Kidney (tissue), 13 donors: ENCODE measurements at regions not wholly inside any gene's neighbourhood (a gene's known extent, or its start where the extent isn't known, plus 50 kb on each side); places are given as distances from the start of the nearest gene placed in this dataset.

ENCODE experiments used
- DNase-seq, 5 donors: peaks; one replicate each; pipeline ENCODE4 v3.0.0-alpha.2; 2013 to 2020
- FAIRE-seq: peaks from 2 replicates; lab custom pipeline; 2012; peaks lifted over from hg19 to GRCh38; lab: Jason Lieb, UNC
- H3K27ac ChIP-seq, 2 donors: one replicate each; pipeline ENCODE4 v1.7.0; 2013; ENCODE audit warnings: low read depth in 2 of 2, low read length in 2 of 2, inconsistent platforms in 1 of 2
- H3K27me3 ChIP-seq: one replicate; pipeline ENCODE4 v1.7.1; 2013; ENCODE audit warnings: low read length, inconsistent platforms; ENCODE audit not compliant: control insufficient read depth, insufficient read depth
- H3K36me3 ChIP-seq, 3 donors: one replicate each; pipeline versions ENCODE4 v1.7.0 to v1.7.1; 2013; ENCODE audit warnings: low read length in 3 of 3, control low read depth in 1 of 3, inconsistent platforms in 1 of 3; ENCODE audit not compliant: insufficient read depth in 3 of 3, control insufficient read depth in 2 of 3
- H3K4me1 ChIP-seq, 3 donors: one replicate each; pipeline versions ENCODE4 v1.7.0 to v1.7.1; 2013; ENCODE audit warnings: low read length in 3 of 3, inconsistent platforms in 1 of 3, low read depth in 1 of 3; ENCODE audit not compliant: control insufficient read depth in 2 of 3, insufficient read depth in 2 of 3
- H3K4me3 ChIP-seq, 3 donors: one replicate each; pipeline versions ENCODE4 v1.7.0 to v1.8.1; 2013; ENCODE audit warnings: low read length in 3 of 3, control low read depth in 1 of 3, inconsistent platforms in 1 of 3
- H3K9ac ChIP-seq, 3 donors: one replicate each; pipeline versions ENCODE4 v1.7.0 to v1.7.1; 2013; ENCODE audit warnings: low read length in 3 of 3, control low read depth in 1 of 3, inconsistent platforms in 1 of 3
- H3K9me3 ChIP-seq, 3 donors: one replicate each; pipeline versions ENCODE4 v1.7.0 to v1.7.1; 2013; ENCODE audit warnings: low read length in 3 of 3, control low read depth in 1 of 3, inconsistent platforms in 1 of 3; ENCODE audit not compliant: control insufficient read depth in 2 of 3, insufficient read depth in 1 of 3
- CTCF ChIP-seq: IDR thresholded peaks from 3 replicates; pipeline ENCODE4 v1.5.1; 2012; ENCODE audit warnings: mild to moderate bottlenecking, moderate library complexity, borderline replicate concordance; ENCODE audit not compliant: insufficient read depth; ENCODE audit errors: extremely low read depth
- intact Hi-C: fragments of 100-400 bp; cut with DNase I; formaldehyde crosslinking; loops from one replicate; pipeline ENCODE4 v1.11.1; 2022
- donor health status: control.
- donor health status: control.
- donor health status: control.
- donor health status: control.
- donor health status: control.
- donor health status: DM: yes; HTN: yes; CAD: no.
- donor health status: Normal renal cell carcinoma (clear cell type).

DNA sequence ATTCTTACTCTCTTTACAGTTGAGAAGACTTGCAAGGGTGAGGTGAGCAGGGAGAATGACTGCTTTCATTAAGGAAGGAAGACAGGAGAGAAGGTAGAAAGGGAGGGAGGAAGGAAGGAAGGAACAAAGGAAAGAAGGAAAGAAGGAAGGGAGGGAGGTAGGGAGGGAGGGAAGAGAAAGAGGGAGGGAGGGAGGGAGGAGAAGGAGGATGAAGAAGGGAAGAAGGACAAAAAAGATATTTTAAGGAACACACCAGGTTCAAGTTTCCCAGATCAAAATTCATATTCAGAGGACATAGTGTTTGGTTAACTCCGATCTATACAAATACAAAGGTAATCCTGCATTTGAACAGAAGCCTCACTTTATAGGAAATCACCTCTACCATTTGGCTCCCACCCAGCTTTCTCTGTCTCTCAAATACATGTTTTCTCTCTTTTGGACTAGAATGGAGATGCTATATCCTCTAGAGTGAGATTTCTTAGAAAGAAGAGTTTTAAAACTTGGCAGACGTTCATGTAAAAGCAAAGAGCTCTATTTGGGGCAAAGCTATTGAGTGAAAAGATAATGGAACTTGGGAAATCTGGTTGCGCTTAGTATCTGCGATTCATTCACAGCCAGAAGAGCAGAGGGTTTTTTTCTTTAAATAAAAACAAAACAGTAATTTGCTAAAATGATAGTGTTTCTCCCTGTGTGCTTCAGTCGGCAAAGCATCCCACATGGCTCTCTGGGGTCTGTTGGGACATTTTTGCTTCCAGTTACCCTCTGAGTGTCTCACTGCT is 261.9 kb upstream of the LYZL1 start:
- no peak overlapping the region for H3K27ac ChIP-seq
- TF ChIP-seq CTCF: no peak
- intact Hi-C loops: no loop called here
- H3K9ac ChIP-seq: no peak overlapping the region
- H3K36me3 ChIP-seq: no peaks in the 10 kb centered on the region
- DNase-seq: no peak
- FAIRE-seq: no peak
- no peaks in the 10 kb centered on the region for H3K9me3 ChIP-seq
- H3K4me3 ChIP-seq: no peak overlapping the region
- H3K4me1 ChIP-seq: no peaks in the 10 kb centered on the region
- H3K27me3 ChIP-seq: no peaks in the 10 kb centered on the region

GRCh38 chr10:29028486-29028885 is 260.4 kb upstream of the LYZL1 start:
- H3K4me1 ChIP-seq: no peaks in the 10 kb centered on the region
- FAIRE-seq: no peak
- no peak overlapping the region for H3K9ac ChIP-seq
- no peak overlapping the region for H3K27ac ChIP-seq
- no peaks in the 10 kb centered on the region for H3K9me3 ChIP-seq
- H3K36me3 ChIP-seq: no peaks in the 10 kb centered on the region
- TF ChIP-seq CTCF: no peak
- DNase-seq: no peak
- intact Hi-C loops: no loop called here
- H3K4me3 ChIP-seq: no peak overlapping the region
- H3K27me3 ChIP-seq: no peaks in the 10 kb centered on the region

DNA sequence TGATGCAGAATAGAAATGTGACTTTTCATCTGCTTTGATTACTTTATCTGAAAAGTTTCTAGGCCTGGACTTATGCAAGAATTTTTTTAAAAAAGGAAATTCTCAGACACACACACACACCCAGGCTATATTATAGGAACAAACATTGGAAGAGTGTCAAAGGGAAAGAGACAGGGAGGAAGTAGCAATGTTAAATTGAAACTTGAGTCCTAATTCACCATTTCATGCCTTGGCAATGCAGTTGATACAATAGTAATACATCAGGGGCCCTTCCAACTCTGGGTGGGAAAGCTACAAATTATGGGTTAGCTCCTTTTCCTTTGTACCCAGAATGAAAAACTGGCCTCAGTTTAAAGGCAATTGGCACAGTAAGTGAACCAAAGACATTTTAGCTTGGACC is 258.0 kb upstream of the LYZL1 start:
- FAIRE-seq: no peak
- no peak overlapping the region for H3K27ac ChIP-seq
- H3K27me3 ChIP-seq: no peaks in the 10 kb centered on the region
- H3K36me3 ChIP-seq: no peaks in the 10 kb centered on the region
- H3K9me3 ChIP-seq: no peaks in the 10 kb centered on the region
- H3K9ac ChIP-seq: no peak overlapping the region
- no peak for TF ChIP-seq CTCF
- no peaks in the 10 kb centered on the region for H3K4me1 ChIP-seq
- no peak overlapping the region for H3K4me3 ChIP-seq
- peak in 1 of 5 donors; percentile 29 for DNase-seq
- intact Hi-C loops: no loop called here

GRCh38 chr10:29032169-29032568 is 256.7 kb upstream of the LYZL1 start:
- Histone ChIP-seq H3K27me3 (no peaks in the 10 kb centered on the region), H3K27ac (no peak overlapping the region), H3K9ac (no peak overlapping the region), H3K4me3 (no peak overlapping the region), H3K9me3 (no peaks in the 10 kb centered on the region), H3K4me1 (no peaks in the 10 kb centered on the region), H3K36me3 (no peaks in the 10 kb centered on the region)
- FAIRE-seq (no peak), DNase-seq (no peak)
- TF ChIP-seq CTCF: no peak
- intact Hi-C loops: no loop called here
